Mesodermal cell (in vitro differentiated cells): ENCODE measurements at regions not wholly inside any gene's neighbourhood (a gene's known extent, or its start where the extent isn't known, plus 50 kb on each side); places are given as distances from the start of the nearest gene placed in this dataset.

ENCODE experiments used
- H3K27ac ChIP-seq: 2 replicates; pipeline ENCODE4 v1.7.0; 2013; ENCODE audit warnings: mild to moderate bottlenecking, low read depth, low read length, moderate library complexity; ENCODE audit not compliant: severe bottlenecking
- H3K36me3 ChIP-seq: 2 replicates; pipeline ENCODE4 v1.7.1; 2013; ENCODE audit warnings: mild to moderate bottlenecking, low read length, moderate library complexity; ENCODE audit not compliant: control insufficient read depth, insufficient read depth
- H3K4me1 ChIP-seq: one replicate; pipeline ENCODE4 v1.7.1; 2013; ENCODE audit warnings: mild to moderate bottlenecking, low read length; ENCODE audit not compliant: insufficient read depth, control insufficient read depth, poor library complexity, severe bottlenecking
- H3K4me3 ChIP-seq: 2 replicates; pipeline ENCODE4 v1.7.0; 2013; ENCODE audit warnings: low read length, control low read depth, mild to moderate bottlenecking; ENCODE audit not compliant: insufficient read depth, poor library complexity, severe bottlenecking; ENCODE audit errors: extremely low read depth
- H3K9me3 ChIP-seq: 2 replicates; pipeline ENCODE4 v1.7.1; 2013; ENCODE audit warnings: mild to moderate bottlenecking, low read length, moderate library complexity; ENCODE audit not compliant: control insufficient read depth
- whole genome bisulfite sequencing, 2 experiments: methylation state at CpG; one replicate each; pipeline ENCODE4 v1.1.5; 2013; ENCODE audit warnings: missing lambda C conversion rate in 2 of 2; ENCODE audit not compliant: insufficient coverage in 2 of 2; 5-methylcytosine and 5-hydroxymethylcytosine counted together

- no CpG with 5 or more reads among the region's 2 CpGs for whole genome bisulfite sequencing, 2 experiments
- H3K27ac ChIP-seq: no peak overlapping the region
- H3K36me3 ChIP-seq: no peaks in the 10 kb centered on the region
- H3K4me3 ChIP-seq: no peak overlapping the region
- H3K4me1 ChIP-seq: peaks cover 3% of the 10 kb centered on the region
- H3K9me3 ChIP-seq: no peaks in the 10 kb centered on the region
Observed at GRCh38 chr3:152120601-152121269, 148.0 kb upstream of the MBNL1 start.

GRCh38 chr3:152121270-152121636 is 147.5 kb upstream of the MBNL1 start:
- H3K27ac ChIP-seq: no peak overlapping the region
- no peaks in the 10 kb centered on the region for H3K36me3 ChIP-seq
- no CpG with 5 or more reads among the region's 1 CpG for WGBS, 2 experiments
- peaks cover 3% of the 10 kb centered on the region for H3K4me1 ChIP-seq
- H3K4me3 ChIP-seq: no peak overlapping the region
- no peaks in the 10 kb centered on the region for H3K9me3 ChIP-seq

DNA sequence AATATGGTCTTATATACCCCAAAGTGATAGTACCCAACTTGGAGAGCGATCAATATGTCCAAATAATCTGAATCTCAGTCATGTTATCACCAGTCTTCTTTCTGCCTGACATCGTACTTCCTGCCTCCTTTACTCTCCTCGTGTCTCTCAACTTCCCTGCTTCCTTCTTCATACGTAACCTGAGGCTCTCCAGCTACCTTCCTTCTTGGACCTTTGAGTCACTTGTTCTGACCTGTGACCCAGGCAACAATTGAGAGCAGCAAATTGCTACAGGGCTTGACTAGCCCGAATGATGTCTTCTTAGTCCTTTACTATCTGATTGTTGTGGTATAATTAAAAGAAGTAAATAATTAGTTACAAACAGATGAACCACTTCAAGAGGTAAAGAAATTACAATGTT is 145.9 kb upstream of the MBNL1 start:
- Histone ChIP-seq H3K4me3 (no peak overlapping the region), H3K27ac (no peak overlapping the region), H3K36me3 (no peaks in the 10 kb centered on the region), H3K9me3 (no peaks in the 10 kb centered on the region), H3K4me1 (peaks cover 3% of the 10 kb centered on the region)
- WGBS, 2 experiments: 83 to 88% methylated on average over 3 to 4 of the region's 5 CpGs

DNA sequence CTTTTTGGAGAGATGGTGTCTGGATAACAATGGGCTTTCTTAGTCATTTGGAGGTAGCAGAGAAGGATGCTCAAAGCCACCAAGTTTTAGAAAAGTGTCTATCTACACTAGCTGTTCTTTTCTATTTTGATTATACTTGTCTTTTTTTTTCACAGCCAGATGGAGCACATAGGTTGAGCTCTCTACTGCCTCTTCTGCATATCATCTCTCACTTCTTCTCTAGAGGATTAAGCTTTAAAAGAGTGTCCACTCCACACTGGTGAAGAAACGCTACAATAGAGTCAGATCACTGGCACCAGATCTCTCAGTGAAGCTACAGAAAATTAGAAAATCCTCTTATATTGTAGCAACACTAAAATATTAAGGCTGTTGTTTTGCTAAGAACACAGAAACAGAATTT is 145.3 kb upstream of the MBNL1 start:
- Histone ChIP-seq H3K36me3 (no peaks in the 10 kb centered on the region), H3K4me1 (peaks cover 3% of the 10 kb centered on the region), H3K4me3 (no peak overlapping the region), H3K9me3 (no peaks in the 10 kb centered on the region), H3K27ac (no peak overlapping the region)
- WGBS, 2 experiments: no CpG with 5 or more reads among the region's 1 CpG

DNA sequence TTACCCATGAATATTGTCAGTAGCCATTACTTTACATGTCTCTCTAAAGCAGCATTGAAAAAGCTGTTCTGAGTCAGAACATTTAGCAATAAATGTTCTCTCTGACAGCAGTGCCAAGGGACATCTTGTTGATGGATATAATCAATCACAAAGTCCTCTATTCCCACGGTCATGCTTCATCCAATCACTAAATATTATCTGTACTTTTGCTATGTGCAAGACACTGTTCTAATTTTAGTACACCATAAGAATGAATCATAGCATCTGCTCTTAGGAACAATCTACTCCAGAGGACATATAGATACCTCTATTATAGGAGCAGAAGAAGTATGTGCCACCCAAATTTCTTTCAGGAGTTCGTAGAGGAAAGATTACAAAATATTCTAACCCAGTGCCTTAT is 142.5 kb upstream of the MBNL1 start:
- Histone ChIP-seq H3K4me1 (no peaks in the 10 kb centered on the region), H3K4me3 (no peak overlapping the region), H3K36me3 (no peaks in the 10 kb centered on the region), H3K27ac (no peak overlapping the region), H3K9me3 (no peaks in the 10 kb centered on the region)
- 100% methylated on average over 1 of the region's 2 CpGs; no CpG with 5 or more reads in 1 of the 2 experiments for WGBS, 2 experiments

- no peak overlapping the region for H3K4me3 ChIP-seq
Observed at GRCh38 chr3:152127058-152127457, 141.7 kb upstream of the MBNL1 start.

GRCh38 chr3:152128356-152128755 is 140.4 kb upstream of the MBNL1 start:
- no peak overlapping the region for H3K4me3 ChIP-seq
- H3K9me3 ChIP-seq: no peaks in the 10 kb centered on the region
- no peaks in the 10 kb centered on the region for H3K4me1 ChIP-seq
- no peaks in the 10 kb centered on the region for H3K36me3 ChIP-seq
- no CpG with 5 or more reads among the region's 1 CpG for WGBS, 2 experiments
- no peak overlapping the region for H3K27ac ChIP-seq

More at GRCh38 chr3:152127058-152127457, 141.7 kb upstream of the MBNL1 start:
- H3K36me3 ChIP-seq: no peaks in the 10 kb centered on the region
- 90 to 100% methylated on average over 4 of the region's 4 CpGs for WGBS, 2 experiments
- H3K27ac ChIP-seq: no peak overlapping the region
- H3K9me3 ChIP-seq: no peaks in the 10 kb centered on the region
- H3K4me1 ChIP-seq: no peaks in the 10 kb centered on the region

DNA sequence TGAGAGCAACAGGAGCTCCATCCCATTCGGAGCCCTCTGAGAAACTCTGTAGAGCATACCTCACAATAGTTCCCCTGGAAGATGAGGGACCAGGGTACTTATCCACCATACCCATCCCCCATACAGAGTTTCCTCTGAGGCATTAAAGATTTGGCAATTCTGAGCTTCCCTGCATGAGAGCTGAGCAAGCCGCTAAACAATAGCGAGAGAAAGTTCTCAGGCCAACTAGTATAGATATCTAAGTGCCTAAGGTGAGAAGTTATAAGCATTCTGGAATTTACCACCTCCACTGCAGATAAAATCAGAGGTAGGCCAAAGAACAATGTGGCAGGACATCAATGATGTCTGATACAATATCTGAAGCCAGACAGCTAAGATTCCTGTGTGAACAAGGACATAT is 129.1 kb upstream of the MBNL1 start:
- no peak overlapping the region for H3K4me3 ChIP-seq
- H3K36me3 ChIP-seq: no peaks in the 10 kb centered on the region
- H3K4me1 ChIP-seq: no peaks in the 10 kb centered on the region
- no peak overlapping the region for H3K27ac ChIP-seq
- no peaks in the 10 kb centered on the region for H3K9me3 ChIP-seq
- WGBS, 2 experiments: 83 to 100% methylated on average over 1 of the region's 3 CpGs

GRCh38 chr3:152146461-152146860 is 122.3 kb upstream of the MBNL1 start:
- H3K4me3 ChIP-seq: no peak overlapping the region
- 86 to 90% methylated on average over 2 of the region's 2 CpGs for WGBS, 2 experiments

GRCh38 chr3:152147748-152148147 is 121.0 kb upstream of the MBNL1 start:
- no peaks in the 10 kb centered on the region for H3K36me3 ChIP-seq
- no peak overlapping the region for H3K4me3 ChIP-seq
- no peaks in the 10 kb centered on the region for H3K4me1 ChIP-seq
- no peaks in the 10 kb centered on the region for H3K9me3 ChIP-seq
- no peak overlapping the region for H3K27ac ChIP-seq

More at GRCh38 chr3:152146461-152146860, 122.3 kb upstream of the MBNL1 start:
- Histone ChIP-seq H3K9me3 (no peaks in the 10 kb centered on the region), H3K27ac (no peak overlapping the region), H3K4me1 (no peaks in the 10 kb centered on the region), H3K36me3 (no peaks in the 10 kb centered on the region)

DNA sequence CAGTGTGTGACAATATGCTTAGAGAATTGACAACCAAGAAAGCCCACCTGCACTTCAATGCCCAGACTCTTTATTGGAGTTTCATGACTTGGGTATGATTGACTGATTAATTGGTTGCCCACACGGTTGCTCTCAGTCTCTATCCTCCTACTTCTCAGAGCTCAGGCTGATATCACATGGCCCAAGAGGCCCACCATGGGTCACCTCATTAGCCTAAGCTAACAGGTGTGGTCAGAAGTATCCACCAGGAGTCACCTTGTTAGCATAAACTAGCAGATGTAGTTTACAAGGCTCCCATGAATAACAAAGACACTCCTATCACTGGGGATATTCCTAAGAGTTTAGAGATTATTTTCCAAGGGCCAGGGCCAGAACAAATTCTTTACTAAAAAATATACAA is 120.2 kb upstream of the MBNL1 start:
- no peaks in the 10 kb centered on the region for H3K9me3 ChIP-seq
- no CpG with 5 or more reads among the region's 1 CpG for WGBS, 2 experiments
- no peaks in the 10 kb centered on the region for H3K36me3 ChIP-seq
- H3K4me1 ChIP-seq: no peaks in the 10 kb centered on the region
- no peak overlapping the region for H3K4me3 ChIP-seq
- no peak overlapping the region for H3K27ac ChIP-seq
